CD14-positive monocyte (primary cell): ENCODE measurements at regions not wholly inside any gene's neighbourhood (a gene's known extent, or its start where the extent isn't known, plus 50 kb on each side); places are given as distances from the start of the nearest gene placed in this dataset.
A peak's percentile ranks its signal among the peaks of the same experiment; 100 is the strongest.

Experiments used
- DNase-seq, 3 donors: peaks; one replicate each; pipeline ENCODE4 v3.0.0-alpha.2; 2011 to 2022
- H2AFZ ChIP-seq: 2 replicates; pipeline ENCODE4 v1.6.0; 2012; ENCODE audit warnings: mild to moderate bottlenecking, low read depth, low read length, inconsistent platforms; ENCODE audit not compliant: insufficient read depth, poor library complexity, severe bottlenecking
- H3K27ac ChIP-seq, 2 donors: 1 replicate in 1 of 2; 2 replicates in 1 of 2; pipeline ENCODE4 v1.5.1; 2012 to 2013; ENCODE audit warnings: low read length in 2 of 2, control low read depth in 1 of 2, inconsistent platforms in 1 of 2, low read depth in 1 of 2, mild to moderate bottlenecking in 1 of 2
- H3K27me3 ChIP-seq, 2 donors: one replicate each; pipeline versions ENCODE4 v1.6.0 to v1.6.1; 2011 to 2013; ENCODE audit warnings: low read length in 2 of 2; ENCODE audit not compliant: control insufficient read depth in 2 of 2, insufficient read depth in 2 of 2
- H3K36me3 ChIP-seq, 2 donors: replicated peaks in 1 of 2; 1 replicate in 1 of 2; 2 replicates in 1 of 2; pipeline versions ENCODE4 v1.5.1 to v1.6.1; 2012 to 2013; ENCODE audit warnings: low read length in 2 of 2, control low read depth in 1 of 2, inconsistent platforms in 1 of 2, mild to moderate bottlenecking in 1 of 2; ENCODE audit not compliant: insufficient read depth in 2 of 2, control insufficient read depth in 1 of 2
- H3K4me1 ChIP-seq, 2 donors: 1 replicate in 1 of 2; 2 replicates in 1 of 2; pipeline versions ENCODE4 v1.5.1 to v1.6.1; 2012 to 2013; ENCODE audit warnings: low read length in 2 of 2, control low read depth in 1 of 2, inconsistent platforms in 1 of 2, mild to moderate bottlenecking in 1 of 2, moderate library complexity in 1 of 2; ENCODE audit not compliant: insufficient read depth in 2 of 2, control insufficient read depth in 1 of 2
- H3K4me2 ChIP-seq: replicated peaks from 2 replicates; pipeline ENCODE3; 2012; ENCODE audit warnings: low read length, moderate library complexity, mild to moderate bottlenecking; ENCODE audit not compliant: poor library complexity, severe bottlenecking; ENCODE audit errors: extremely low read depth
- H3K4me3 ChIP-seq, 3 experiments: fragments of 200-600 bp in 1 of 3; sonication (generic) in 1 of 3; replicated peaks in 1 of 3; 1 replicate in 2 of 3; 2 replicates in 1 of 3; pipeline ENCODE4 v1.5.1; 2011 to 2013; ENCODE audit warnings: low read length in 3 of 3, mild to moderate bottlenecking in 3 of 3, control low read depth in 2 of 3, low read depth in 2 of 3, inconsistent platforms in 1 of 3, moderate library complexity in 1 of 3
- H3K79me2 ChIP-seq: 2 replicates; pipeline ENCODE4 v1.6.0; 2012; ENCODE audit warnings: mild to moderate bottlenecking, control low read depth, inconsistent platforms, low read length, moderate library complexity; ENCODE audit not compliant: insufficient read depth
- H3K9ac ChIP-seq: 2 replicates; pipeline ENCODE4 v1.6.0; 2017; ENCODE audit warnings: low read length, mild to moderate bottlenecking; ENCODE audit not compliant: insufficient read depth, poor library complexity, severe bottlenecking
- H3K9me3 ChIP-seq, 2 donors: replicated peaks in 1 of 2; 1 replicate in 1 of 2; 2 replicates in 1 of 2; pipeline versions ENCODE4 v1.5.1 to v1.6.1; 2012 to 2013; ENCODE audit warnings: low read length in 2 of 2, control low read depth in 1 of 2; ENCODE audit not compliant: control insufficient read depth in 1 of 2, insufficient read depth in 1 of 2
- H4K20me1 ChIP-seq: 2 replicates; pipeline ENCODE4 v1.6.0; 2012; ENCODE audit warnings: mild to moderate bottlenecking, low read length, control low read depth, moderate library complexity; ENCODE audit not compliant: insufficient read depth
- H3K27ac Mint-ChIP-seq, 7 donors: one replicate each; pipeline ENCODE4 v1.8.0; 2020; ENCODE audit warnings: mild to moderate bottlenecking in 7 of 7, mixed read lengths in 7 of 7, moderate library complexity in 6 of 7, inconsistent platforms in 2 of 7
- H3K27me3 Mint-ChIP-seq, 3 donors: one replicate each; pipeline ENCODE4 v1.8.0; 2021 to 2022; ENCODE audit warnings: low read depth in 3 of 3, mild to moderate bottlenecking in 3 of 3, mixed read lengths in 3 of 3, moderate library complexity in 3 of 3, inconsistent platforms in 1 of 3
- H3K36me3 Mint-ChIP-seq, 2 donors: one replicate each; pipeline ENCODE4 v1.8.0; 2020; ENCODE audit warnings: mixed read lengths in 2 of 2, inconsistent platforms in 1 of 2, mild to moderate bottlenecking in 1 of 2
- H3K4me1 Mint-ChIP-seq: one replicate; pipeline ENCODE4 v1.8.0; 2020; ENCODE audit warnings: mild to moderate bottlenecking, mixed read lengths
- H3K4me3 Mint-ChIP-seq, 2 donors: one replicate each; pipeline ENCODE4 v1.8.0; 2020; ENCODE audit warnings: mild to moderate bottlenecking in 2 of 2, mixed read lengths in 2 of 2, moderate library complexity in 1 of 2
- H3K9me3 Mint-ChIP-seq, 7 donors: one replicate each; pipeline ENCODE4 v1.8.0; 2020 to 2022; ENCODE audit warnings: mixed read lengths in 7 of 7, mild to moderate bottlenecking in 6 of 7, moderate library complexity in 6 of 7, inconsistent platforms in 2 of 7
- WGBS: methylation state at CpG from one replicate; pipeline ENCODE4 v1.1.5; 2013; ENCODE audit warnings: missing lambda C conversion rate; ENCODE audit not compliant: insufficient coverage; 5-methylcytosine and 5-hydroxymethylcytosine counted together
- intact Hi-C, 2 donors: fragments of 100-400 bp; cut with micrococcal nuclease; formaldehyde crosslinking; loops; one replicate each; pipeline versions ENCODE4 v1.15.0 to v1.15.1; 2023
- TF ChIP-seq, protein P1 (sequence below): fragments of 200-600 bp; IDR thresholded peaks from one replicate; pipeline ENCODE4 v1.8.0; 2022; ENCODE audit warnings: antibody characterized with exemption, mild to moderate bottlenecking

DNA sequence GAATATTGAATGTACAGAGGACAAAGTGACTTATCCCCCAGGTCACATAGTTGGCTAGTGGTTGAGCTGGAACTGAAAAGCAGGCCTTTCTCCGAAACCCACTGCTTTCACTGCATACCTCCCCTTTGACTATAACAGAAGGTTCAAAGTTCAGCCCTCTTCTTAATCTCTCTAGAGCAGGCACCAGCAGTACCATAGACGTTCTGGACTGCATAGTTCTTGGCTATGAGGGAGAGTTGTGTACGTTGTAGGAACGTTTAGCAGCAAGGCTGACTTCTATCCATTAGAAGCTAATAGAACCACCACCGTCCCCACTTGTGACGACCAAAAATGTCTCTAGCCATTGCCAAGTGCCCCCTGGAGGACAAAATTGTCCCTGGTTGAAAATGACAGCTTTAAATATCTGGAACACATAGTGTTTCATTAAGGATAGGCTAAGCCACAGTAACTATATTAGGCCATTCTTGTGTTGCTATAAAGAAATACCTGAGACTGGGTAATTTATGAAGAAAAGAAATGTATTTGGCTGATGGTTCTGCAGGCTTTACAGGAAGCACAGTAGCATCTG lies 123.8 kb upstream of the MTHFD1L start:
- H3K4me1 ChIP-seq = no peaks in the 10 kb centered on the region
- Mint-ChIP-seq H3K4me3 (no peak overlapping the region), H3K4me1 (no peaks in the 10 kb centered on the region), H3K36me3 (no peaks in the 10 kb centered on the region), H3K9me3 (no peaks in the 10 kb centered on the region), H3K27ac (no peak overlapping the region), H3K27me3 (peaks cover 3 to 12% (median 8%) of the 10 kb centered on the region in 3 donors)
- no peaks in the 10 kb centered on the region for H3K36me3 ChIP-seq
- intact Hi-C loops = no loop called here
- WGBS = 17% methylated on average over 1 of the region's 6 CpGs
- H3K4me3 ChIP-seq = no peak overlapping the region
- TF ChIP-seq, protein P1, sequence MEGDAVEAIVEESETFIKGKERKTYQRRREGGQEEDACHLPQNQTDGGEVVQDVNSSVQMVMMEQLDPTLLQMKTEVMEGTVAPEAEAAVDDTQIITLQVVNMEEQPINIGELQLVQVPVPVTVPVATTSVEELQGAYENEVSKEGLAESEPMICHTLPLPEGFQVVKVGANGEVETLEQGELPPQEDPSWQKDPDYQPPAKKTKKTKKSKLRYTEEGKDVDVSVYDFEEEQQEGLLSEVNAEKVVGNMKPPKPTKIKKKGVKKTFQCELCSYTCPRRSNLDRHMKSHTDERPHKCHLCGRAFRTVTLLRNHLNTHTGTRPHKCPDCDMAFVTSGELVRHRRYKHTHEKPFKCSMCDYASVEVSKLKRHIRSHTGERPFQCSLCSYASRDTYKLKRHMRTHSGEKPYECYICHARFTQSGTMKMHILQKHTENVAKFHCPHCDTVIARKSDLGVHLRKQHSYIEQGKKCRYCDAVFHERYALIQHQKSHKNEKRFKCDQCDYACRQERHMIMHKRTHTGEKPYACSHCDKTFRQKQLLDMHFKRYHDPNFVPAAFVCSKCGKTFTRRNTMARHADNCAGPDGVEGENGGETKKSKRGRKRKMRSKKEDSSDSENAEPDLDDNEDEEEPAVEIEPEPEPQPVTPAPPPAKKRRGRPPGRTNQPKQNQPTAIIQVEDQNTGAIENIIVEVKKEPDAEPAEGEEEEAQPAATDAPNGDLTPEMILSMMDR = peak; percentile 52
- H3K27ac ChIP-seq = no peak overlapping the region
- H2AFZ ChIP-seq = no peak overlapping the region
- no peaks in the 10 kb centered on the region for H4K20me1 ChIP-seq
- no peaks in the 10 kb centered on the region for H3K9me3 ChIP-seq
- peak in 2 of 3 donors; percentile 3 to 5 for DNase-seq
- H3K79me2 ChIP-seq = no peaks in the 10 kb centered on the region
- no peak overlapping the region for H3K9ac ChIP-seq
- H3K27me3 ChIP-seq = no peaks in the 10 kb centered on the region
- H3K4me2 ChIP-seq = no peak overlapping the region

DNA sequence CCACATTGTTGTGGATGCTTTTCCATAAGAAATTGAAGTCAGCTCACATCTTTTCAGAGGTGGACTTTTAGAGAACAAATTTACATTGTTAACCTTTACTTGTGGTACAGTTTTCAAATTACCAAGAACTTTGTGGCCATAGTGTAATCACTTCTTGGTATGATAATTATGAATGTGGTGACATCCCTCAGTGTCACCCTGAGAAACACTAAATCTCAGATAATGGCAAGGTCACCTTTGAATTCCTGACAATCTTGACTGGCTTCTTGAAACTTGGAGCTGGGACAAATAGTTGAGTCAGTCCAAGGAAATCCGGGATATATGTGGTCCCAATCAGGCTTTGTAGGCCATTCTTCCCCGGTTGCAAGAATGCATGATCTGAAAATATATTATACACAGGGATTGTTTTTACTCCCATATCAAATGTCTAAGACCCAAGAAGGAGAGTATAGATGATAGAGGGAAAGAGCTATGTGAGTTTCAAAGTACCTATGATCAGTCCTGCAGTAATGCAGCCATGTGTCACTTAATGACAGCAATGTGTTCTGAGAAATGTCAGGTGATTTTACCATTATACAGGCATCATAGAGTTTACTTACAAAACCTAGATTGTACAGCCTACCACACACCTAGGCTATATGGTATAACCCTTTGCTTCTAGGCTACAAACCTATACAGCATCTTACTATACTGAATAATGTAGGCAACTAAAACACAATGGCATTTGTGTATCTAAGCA lies 120.8 kb upstream of the MTHFD1L start:
- no peak for DNase-seq
- Mint-ChIP-seq H3K4me3 (no peak overlapping the region), H3K9me3 (no peaks in the 10 kb centered on the region), H3K27me3 (peaks cover 7 to 13% (median 10%) of the 10 kb centered on the region in 3 donors), H3K36me3 (no peaks in the 10 kb centered on the region), H3K27ac (no peak overlapping the region), H3K4me1 (no peaks in the 10 kb centered on the region)
- no peak overlapping the region for H3K4me2 ChIP-seq
- no peaks in the 10 kb centered on the region for H3K9me3 ChIP-seq
- no peak overlapping the region for H2AFZ ChIP-seq
- H3K27ac ChIP-seq = no peak overlapping the region
- H3K4me3 ChIP-seq = no peak overlapping the region
- H3K27me3 ChIP-seq = no peaks in the 10 kb centered on the region
- WGBS = no CpG with 5 or more reads among the region's 2 CpGs
- H3K79me2 ChIP-seq = no peaks in the 10 kb centered on the region
- H3K9ac ChIP-seq = no peak overlapping the region
- intact Hi-C loops = no loop called here
- no peaks in the 10 kb centered on the region for H3K4me1 ChIP-seq
- no peaks in the 10 kb centered on the region for H3K36me3 ChIP-seq
- TF ChIP-seq, protein P1 = no peak
- no peaks in the 10 kb centered on the region for H4K20me1 ChIP-seq
